ENCODE measurements at regions not wholly inside any gene's neighbourhood (a gene's known extent, or its start where the extent isn't known, plus 50 kb on each side); places are given as distances from the start of the nearest gene placed in this dataset.
"Not testable (repeated sequence)": the region's sequence is repeated elsewhere in the genome, so short reads cannot be mapped to it uniquely, and the experiment has no call there.

GRCh38 chr1:120565396-120565795, 150.6 kb downstream of the NBPF8 start:
- not testable (repeated sequence) for TF ChIP-seq CTCF (IDR thresholded peaks at IDR 0.05; ENCODE audit: poor library complexity, severe bottlenecking); POLR2AphosphoS5 (IDR thresholded peaks at IDR 0.05)

All from neural cell (in vitro differentiated cells).